Lower lobe of right lung (tissue), 2 donors: ENCODE measurements at regions not wholly inside any gene's neighbourhood (a gene's known extent, or its start where the extent isn't known, plus 50 kb on each side); places are given as distances from the start of the nearest gene placed in this dataset.

Experiments
- ATAC-seq, 2 donors: fragments of 200-7000 bp; cut with Tn5 transposase; one replicate each; pipeline ENCODE4 v1.9.1; 2020 to 2022; ENCODE audit warnings: mild to moderate bottlenecking in 2 of 2, moderate library complexity in 2 of 2
- DNase-seq: peaks from one replicate; pipeline ENCODE4 v3.0.0-alpha.2; 2020
- H3K27ac ChIP-seq: fragments of 200-600 bp; one replicate; pipeline ENCODE4 v1.8.0; 2022
- H3K27me3 ChIP-seq: fragments of 200-600 bp; one replicate; pipeline ENCODE4 v1.8.0; 2022; ENCODE audit warnings: low read depth
- H3K36me3 ChIP-seq: fragments of 200-600 bp; one replicate; pipeline ENCODE4 v1.8.0; 2022; ENCODE audit warnings: mild to moderate bottlenecking
- H3K4me1 ChIP-seq: fragments of 200-600 bp; one replicate; pipeline ENCODE4 v1.8.0; 2022
- H3K4me3 ChIP-seq: fragments of 200-600 bp; one replicate; pipeline ENCODE4 v1.8.0; 2022; ENCODE audit warnings: mild to moderate bottlenecking
- H3K9me3 ChIP-seq: fragments of 200-600 bp; one replicate; pipeline ENCODE4 v1.8.0; 2022
- intact Hi-C: fragments of 100-400 bp; cut with DNase I; formaldehyde crosslinking; loops from one replicate; pipeline ENCODE4 v1.11.0; 2022
- TF ChIP-seq, protein P1 (sequence below): fragments of 200-600 bp; IDR thresholded peaks from one replicate; pipeline ENCODE4 v1.8.0; 2022; ENCODE audit warnings: antibody characterized with exemption, mild to moderate bottlenecking
- donor health status: DM: no; HTN: yes; CAD: no; lungs with severe emphysema.

DNA sequence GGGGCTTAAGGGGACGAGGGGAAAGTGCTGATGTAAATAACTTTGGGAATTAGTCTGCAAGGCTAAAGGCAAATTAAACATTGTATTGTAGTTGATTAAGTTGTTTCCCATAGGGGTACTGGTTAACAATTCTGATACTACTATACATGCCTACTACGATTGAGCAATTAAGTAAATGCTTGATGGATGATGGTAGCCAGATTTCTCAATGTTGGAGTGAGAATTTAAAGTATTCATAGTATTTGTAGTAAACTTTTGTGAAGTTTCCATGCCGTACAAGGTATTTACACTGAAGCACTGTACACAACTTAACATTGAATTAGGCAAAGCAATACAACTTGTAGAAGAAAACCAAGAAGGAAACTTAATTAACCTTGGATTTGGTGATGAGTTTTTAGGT, 852.3 kb downstream of the QKI start:
- intact Hi-C loops = no loop called here
- no peak overlapping the region for H3K27ac ChIP-seq
- no peak overlapping the region for H3K4me3 ChIP-seq
- DNase-seq (no peak), ATAC-seq (no peak)
- TF ChIP-seq, protein P1, sequence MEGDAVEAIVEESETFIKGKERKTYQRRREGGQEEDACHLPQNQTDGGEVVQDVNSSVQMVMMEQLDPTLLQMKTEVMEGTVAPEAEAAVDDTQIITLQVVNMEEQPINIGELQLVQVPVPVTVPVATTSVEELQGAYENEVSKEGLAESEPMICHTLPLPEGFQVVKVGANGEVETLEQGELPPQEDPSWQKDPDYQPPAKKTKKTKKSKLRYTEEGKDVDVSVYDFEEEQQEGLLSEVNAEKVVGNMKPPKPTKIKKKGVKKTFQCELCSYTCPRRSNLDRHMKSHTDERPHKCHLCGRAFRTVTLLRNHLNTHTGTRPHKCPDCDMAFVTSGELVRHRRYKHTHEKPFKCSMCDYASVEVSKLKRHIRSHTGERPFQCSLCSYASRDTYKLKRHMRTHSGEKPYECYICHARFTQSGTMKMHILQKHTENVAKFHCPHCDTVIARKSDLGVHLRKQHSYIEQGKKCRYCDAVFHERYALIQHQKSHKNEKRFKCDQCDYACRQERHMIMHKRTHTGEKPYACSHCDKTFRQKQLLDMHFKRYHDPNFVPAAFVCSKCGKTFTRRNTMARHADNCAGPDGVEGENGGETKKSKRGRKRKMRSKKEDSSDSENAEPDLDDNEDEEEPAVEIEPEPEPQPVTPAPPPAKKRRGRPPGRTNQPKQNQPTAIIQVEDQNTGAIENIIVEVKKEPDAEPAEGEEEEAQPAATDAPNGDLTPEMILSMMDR = no peak
- H3K27me3 ChIP-seq = no peaks in the 10 kb centered on the region
- no peaks in the 10 kb centered on the region for H3K4me1 ChIP-seq
- H3K36me3 ChIP-seq = no peaks in the 10 kb centered on the region
- no peaks in the 10 kb centered on the region for H3K9me3 ChIP-seq

DNA sequence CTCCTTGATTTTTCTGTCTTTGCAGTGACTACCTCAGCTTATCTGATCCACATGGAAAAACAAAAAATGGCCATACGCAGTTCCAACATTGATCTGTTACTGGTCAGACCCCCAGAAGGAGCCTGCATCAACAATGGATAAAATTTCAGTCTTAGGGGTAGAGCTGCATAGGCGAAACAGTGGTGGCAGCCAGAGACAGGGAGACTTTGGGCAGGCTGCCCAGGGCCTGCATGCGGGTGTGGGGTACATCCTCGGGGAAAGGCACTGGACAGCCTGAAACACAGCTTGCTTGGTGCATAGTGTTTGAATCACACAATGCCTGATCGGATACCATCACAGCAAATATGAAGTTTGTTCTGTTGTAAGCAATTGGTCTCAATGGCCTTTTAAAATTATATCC, 847.8 kb downstream of the QKI start:
- no peak overlapping the region for H3K27ac ChIP-seq
- no peaks in the 10 kb centered on the region for H3K9me3 ChIP-seq
- DNase-seq = no peak
- H3K4me1 ChIP-seq = no peaks in the 10 kb centered on the region
- no peak for ATAC-seq
- H3K4me3 ChIP-seq = no peak overlapping the region
- H3K27me3 ChIP-seq = no peaks in the 10 kb centered on the region
- intact Hi-C loops = no loop called here
- no peaks in the 10 kb centered on the region for H3K36me3 ChIP-seq
- TF ChIP-seq, protein P1 = no peak

DNA sequence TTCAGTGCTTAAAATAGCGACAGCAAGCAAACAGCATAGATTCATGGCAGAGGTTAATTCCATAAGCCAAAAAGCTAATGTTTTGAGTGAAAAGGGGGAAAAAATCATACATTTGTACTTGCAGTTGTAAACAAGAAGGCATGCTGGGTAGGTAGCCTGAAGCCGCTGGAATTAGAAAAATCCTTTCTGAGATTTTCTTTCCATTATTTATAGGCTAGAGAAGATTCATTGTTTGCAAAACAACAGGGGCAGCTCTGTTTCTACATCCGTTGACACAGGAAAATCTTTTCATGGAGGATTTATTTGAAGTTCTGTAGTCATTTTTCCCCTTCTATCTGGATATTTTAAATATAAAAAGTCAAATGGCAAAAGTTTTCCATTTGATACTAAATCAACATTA, 843.9 kb downstream of the QKI start:
- H3K36me3 ChIP-seq = no peaks in the 10 kb centered on the region
- intact Hi-C loops = no loop called here
- TF ChIP-seq, protein P1 = no peak

DNA sequence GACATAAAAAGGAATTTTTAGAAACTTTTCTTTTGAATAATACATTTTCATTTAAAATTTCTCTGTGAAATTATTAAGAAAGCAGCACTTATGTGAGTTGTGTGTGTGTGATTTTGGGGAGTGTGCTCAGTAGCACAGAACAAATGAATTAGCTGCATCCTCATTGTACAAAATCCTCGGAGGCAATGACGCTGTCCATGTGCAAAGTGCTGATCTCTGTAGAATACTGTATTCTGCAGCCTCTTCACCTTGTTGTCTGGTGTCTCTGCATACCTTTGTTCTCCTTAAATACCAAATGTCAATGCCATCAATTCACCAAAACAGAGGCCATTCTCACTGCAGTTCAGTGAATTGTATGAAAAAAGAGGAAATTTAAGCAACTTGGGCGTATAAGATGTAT, 838.4 kb downstream of the QKI start:
- TF ChIP-seq, protein P1 = no peak
- Histone ChIP-seq H3K27me3 (no peaks in the 10 kb centered on the region), H3K4me3 (no peak overlapping the region), H3K36me3 (no peaks in the 10 kb centered on the region), H3K4me1 (no peaks in the 10 kb centered on the region), H3K27ac (no peak overlapping the region), H3K9me3 (no peaks in the 10 kb centered on the region)
- intact Hi-C loops = no loop called here
- DNase-seq = no peak
- no peak for ATAC-seq

More for the DNA sequence above, 843.9 kb downstream of the QKI start:
- no peaks in the 10 kb centered on the region for H3K4me1 ChIP-seq
- no peak for DNase-seq
- no peak overlapping the region for H3K27ac ChIP-seq
- no peaks in the 10 kb centered on the region for H3K27me3 ChIP-seq
- H3K4me3 ChIP-seq = no peak overlapping the region
- H3K9me3 ChIP-seq = no peaks in the 10 kb centered on the region
- no peak for ATAC-seq

DNA sequence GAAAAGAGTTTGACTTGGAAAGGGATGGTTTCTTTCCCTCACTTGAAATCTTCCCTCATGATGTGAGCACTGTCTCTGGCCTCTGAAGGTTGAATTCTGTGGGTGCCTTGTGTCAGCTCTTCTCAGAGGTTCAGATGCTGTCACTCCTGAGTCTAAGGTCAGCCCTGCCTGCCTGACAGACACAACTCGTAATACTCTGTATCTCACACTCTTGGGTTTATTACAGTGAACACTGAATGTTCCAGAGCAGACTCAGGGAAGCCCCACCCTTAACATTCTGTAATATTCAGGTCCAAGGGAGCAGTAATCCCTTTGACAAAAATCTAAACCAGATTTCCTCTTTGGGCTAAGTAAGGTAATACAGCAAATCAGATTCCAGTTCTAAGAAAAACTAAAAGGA, 837.8 kb downstream of the QKI start:
- Histone ChIP-seq H3K27me3 (no peaks in the 10 kb centered on the region), H3K27ac (no peak overlapping the region), H3K4me1 (no peaks in the 10 kb centered on the region), H3K4me3 (no peak overlapping the region), H3K36me3 (no peaks in the 10 kb centered on the region), H3K9me3 (no peaks in the 10 kb centered on the region)
- intact Hi-C loops = no loop called here
- DNase-seq = no peak
- no peak for ATAC-seq
- TF ChIP-seq, protein P1 = no peak

DNA sequence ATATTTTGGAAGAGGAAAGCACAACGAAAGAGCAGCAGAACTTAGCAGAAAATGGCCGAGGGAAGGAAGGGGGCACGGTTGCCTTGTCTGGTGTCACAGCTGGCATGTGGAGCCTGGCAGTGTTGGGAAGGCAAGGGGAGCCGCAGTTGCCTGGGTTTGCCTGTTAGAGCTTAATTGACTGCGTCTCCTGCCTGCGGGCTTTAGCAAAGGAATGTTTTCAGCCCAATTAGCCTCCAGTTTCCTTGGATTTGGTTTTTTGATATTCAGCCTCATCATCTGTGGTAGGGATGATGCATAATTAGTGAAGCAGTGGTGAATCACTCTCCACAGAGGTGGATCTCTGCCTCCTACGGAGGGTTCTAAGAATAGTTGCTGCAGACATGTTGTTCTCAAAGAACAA, 832.6 kb downstream of the QKI start:
- Histone ChIP-seq H3K9me3 (no peaks in the 10 kb centered on the region), H3K27ac (no peak overlapping the region), H3K27me3 (no peaks in the 10 kb centered on the region), H3K36me3 (no peaks in the 10 kb centered on the region), H3K4me3 (no peak overlapping the region), H3K4me1 (no peaks in the 10 kb centered on the region)
- ATAC-seq (no peak), DNase-seq (no peak)
- TF ChIP-seq, protein P1 = no peak
- intact Hi-C loops = no loop called here
